ENCODE measurements at regions not wholly inside any gene's neighbourhood (a gene's known extent, or its start where the extent isn't known, plus 50 kb on each side); places are given as distances from the start of the nearest gene placed in this dataset.

- ChIA-PET CTCF (no interaction called here), POLR2A (no interaction called here)
- TF ChIP-seq ZNF384 (IDR thresholded peaks at IDR 0.05) (no peak), SUZ12 (IDR thresholded peaks at IDR 0.05) (no peak), FOXA1 (IDR thresholded peaks at IDR 0.05) (no peak), HDGF (IDR thresholded peaks at IDR 0.05; ENCODE audit: borderline replicate concordance) (no peak), FOXM1 (IDR thresholded peaks at IDR 0.05; ENCODE audit: borderline replicate concordance) (no peak)
- no peak for DNase-seq (ENCODE audit: extremely low spot score)
These were observed 420.3 kb downstream of the CCDC91 start for GRCh38 chr12:28610401-28611114.

GRCh38 chr12:28611115-28611435, 420.8 kb downstream of the CCDC91 start:
- no peak for DNase-seq (ENCODE audit: extremely low spot score)
- CTCF ChIA-PET = no interaction called here
- POLR2A ChIA-PET = no interaction called here
- TF ChIP-seq FOXM1 (IDR thresholded peaks at IDR 0.05; ENCODE audit: borderline replicate concordance) (no peak), FOXA1 (IDR thresholded peaks at IDR 0.05) (no peak), BHLHE40 (IDR thresholded peaks at IDR 0.05; ENCODE audit: borderline replicate concordance) (no peak), PKNOX1 (IDR thresholded peaks at IDR 0.05) (no peak), ARNT (IDR thresholded peaks at IDR 0.05) (no peak), FOXK2 (IDR thresholded peaks at IDR 0.05) (no peak), L3MBTL2 (conservative IDR thresholded peaks at IDR 0.05) (no peak), HDGF (IDR thresholded peaks at IDR 0.05; ENCODE audit: borderline replicate concordance) (no peak), TARDBP (IDR thresholded peaks at IDR 0.05) (no peak), SUZ12 (IDR thresholded peaks at IDR 0.05) (no peak), CTBP1 (IDR thresholded peaks at IDR 0.05; ENCODE audit: borderline replicate concordance) (no peak), NFRKB (IDR thresholded peaks at IDR 0.05) (no peak)

- CTCF ChIA-PET = no interaction called here
- DNase-seq (ENCODE audit: extremely low spot score) = no peak
- POLR2A ChIA-PET = no interaction called here
- TF ChIP-seq LEF1 (IDR thresholded peaks at IDR 0.05; ENCODE audit: borderline replicate concordance) = no peak
- no peak for TF ChIP-seq L3MBTL2 (conservative IDR thresholded peaks at IDR 0.05)
- TF ChIP-seq SUZ12 (IDR thresholded peaks at IDR 0.05) = no peak
- no peak for TF ChIP-seq ARNT (IDR thresholded peaks at IDR 0.05)
- TF ChIP-seq ELF4 (IDR thresholded peaks at IDR 0.05) = no peak
- no peak for TF ChIP-seq ZNF384 (IDR thresholded peaks at IDR 0.05)
- TF ChIP-seq FOXM1 (IDR thresholded peaks at IDR 0.05; ENCODE audit: borderline replicate concordance) = no peak
- TF ChIP-seq CTBP1 (IDR thresholded peaks at IDR 0.05; ENCODE audit: borderline replicate concordance) = no peak
- no peak for TF ChIP-seq PKNOX1 (IDR thresholded peaks at IDR 0.05)
- TF ChIP-seq NFRKB (IDR thresholded peaks at IDR 0.05) = no peak
- TF ChIP-seq FOXA1 (IDR thresholded peaks at IDR 0.05) = no peak
- no peak for TF ChIP-seq BHLHE40 (IDR thresholded peaks at IDR 0.05; ENCODE audit: borderline replicate concordance)
- TF ChIP-seq TARDBP (IDR thresholded peaks at IDR 0.05) = no peak
- TF ChIP-seq FOXK2 (IDR thresholded peaks at IDR 0.05) = no peak
- TF ChIP-seq SP1 (IDR thresholded peaks at IDR 0.05) = no peak
- no peak for TF ChIP-seq HDGF (IDR thresholded peaks at IDR 0.05; ENCODE audit: borderline replicate concordance)
These were observed 421.2 kb downstream of the CCDC91 start for GRCh38 chr12:28611449-28611848.

DNA sequence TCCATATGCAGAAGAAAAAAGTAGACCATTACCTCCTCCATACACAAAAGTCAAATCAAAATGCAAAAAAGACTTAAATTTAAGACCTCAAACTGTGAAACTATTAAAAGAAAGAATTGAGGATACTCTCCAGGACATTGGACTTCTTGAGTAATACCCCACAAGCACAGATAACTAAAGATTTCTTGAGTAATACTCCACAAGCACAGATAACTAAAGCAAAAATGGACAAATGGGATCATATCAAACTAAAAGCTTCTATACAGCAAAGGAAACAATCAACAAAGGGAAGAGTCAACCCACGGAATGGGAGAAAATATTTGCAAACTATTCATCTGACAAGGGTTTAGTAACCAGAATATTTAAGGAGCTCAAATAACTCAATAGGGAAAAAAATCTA, 427.9 kb downstream of the CCDC91 start:
- ChIA-PET POLR2A (no interaction called here), CTCF (no interaction called here)
- TF ChIP-seq CTBP1 (IDR thresholded peaks at IDR 0.05; ENCODE audit: borderline replicate concordance) = no peak
- no peak for TF ChIP-seq ARNT (IDR thresholded peaks at IDR 0.05)
- no peak for TF ChIP-seq ELF4 (IDR thresholded peaks at IDR 0.05)
- no peak for TF ChIP-seq L3MBTL2 (conservative IDR thresholded peaks at IDR 0.05)
- TF ChIP-seq NFRKB (IDR thresholded peaks at IDR 0.05) = no peak
- TF ChIP-seq BHLHE40 (IDR thresholded peaks at IDR 0.05; ENCODE audit: borderline replicate concordance) = no peak
- no peak for TF ChIP-seq PKNOX1 (IDR thresholded peaks at IDR 0.05)
- no peak for TF ChIP-seq ZNF384 (IDR thresholded peaks at IDR 0.05)
- no peak for DNase-seq (ENCODE audit: extremely low spot score)

- CTCF ChIA-PET = no interaction called here
- no peak for DNase-seq (ENCODE audit: extremely low spot score)
- POLR2A ChIA-PET = no interaction called here
- TF ChIP-seq NFRKB (IDR thresholded peaks at IDR 0.05) (no peak), L3MBTL2 (conservative IDR thresholded peaks at IDR 0.05) (no peak), ARNT (IDR thresholded peaks at IDR 0.05) (no peak), CTBP1 (IDR thresholded peaks at IDR 0.05; ENCODE audit: borderline replicate concordance) (no peak), FOXM1 (IDR thresholded peaks at IDR 0.05; ENCODE audit: borderline replicate concordance) (no peak), PKNOX1 (IDR thresholded peaks at IDR 0.05) (no peak), LEF1 (IDR thresholded peaks at IDR 0.05; ENCODE audit: borderline replicate concordance) (no peak), ELF4 (IDR thresholded peaks at IDR 0.05) (no peak), FOXA1 (IDR thresholded peaks at IDR 0.05) (no peak), BHLHE40 (IDR thresholded peaks at IDR 0.05; ENCODE audit: borderline replicate concordance) (no peak), SP1 (IDR thresholded peaks at IDR 0.05) (no peak), FOXK2 (IDR thresholded peaks at IDR 0.05) (no peak), HDGF (IDR thresholded peaks at IDR 0.05; ENCODE audit: borderline replicate concordance) (no peak), SUZ12 (IDR thresholded peaks at IDR 0.05) (no peak), ZNF384 (IDR thresholded peaks at IDR 0.05) (no peak), TARDBP (IDR thresholded peaks at IDR 0.05) (no peak)
These were observed 428.5 kb downstream of the CCDC91 start for GRCh38 chr12:28618772-28619171.

- ChIA-PET CTCF (no interaction called here), POLR2A (no interaction called here)
- DNase-seq (ENCODE audit: extremely low spot score) = no peak
- TF ChIP-seq ARNT (IDR thresholded peaks at IDR 0.05) (no peak), ELF4 (IDR thresholded peaks at IDR 0.05) (no peak), FOXA1 (IDR thresholded peaks at IDR 0.05) (no peak), LEF1 (IDR thresholded peaks at IDR 0.05; ENCODE audit: borderline replicate concordance) (no peak), FOXM1 (IDR thresholded peaks at IDR 0.05; ENCODE audit: borderline replicate concordance) (no peak), SUZ12 (IDR thresholded peaks at IDR 0.05) (no peak), ZNF384 (IDR thresholded peaks at IDR 0.05) (no peak), L3MBTL2 (conservative IDR thresholded peaks at IDR 0.05) (no peak), NFRKB (IDR thresholded peaks at IDR 0.05) (no peak), SP1 (IDR thresholded peaks at IDR 0.05) (no peak), HDGF (IDR thresholded peaks at IDR 0.05; ENCODE audit: borderline replicate concordance) (no peak)
These were observed 430.0 kb downstream of the CCDC91 start for GRCh38 chr12:28620281-28620680.
